Trophoblast cell (in vitro differentiated cells and primary cell): ENCODE measurements at regions not wholly inside any gene's neighbourhood (a gene's known extent, or its start where the extent isn't known, plus 50 kb on each side); places are given as distances from the start of the nearest gene placed in this dataset.

Experiments used
- DNase-seq, 2 donors: peaks; one replicate each; pipeline ENCODE4 v3.0.0-alpha.2; 2016
- H2AFZ ChIP-seq: 2 replicates; pipeline ENCODE4 v1.6.1; 2013; ENCODE audit warnings: low read length, moderate library complexity, mild to moderate bottlenecking; ENCODE audit not compliant: insufficient read depth, poor library complexity
- H2AK5ac ChIP-seq: 2 replicates; pipeline ENCODE4 v1.6.1; 2013; ENCODE audit warnings: mild to moderate bottlenecking, low read length
- H2BK120ac ChIP-seq: 2 replicates; pipeline ENCODE4 v1.6.1; 2013; ENCODE audit warnings: low read length, mild to moderate bottlenecking, moderate library complexity; ENCODE audit not compliant: insufficient read depth, poor library complexity
- H2BK12ac ChIP-seq: 2 replicates; pipeline ENCODE4 v1.6.1; 2013; ENCODE audit warnings: mild to moderate bottlenecking, low read length, moderate library complexity
- H2BK5ac ChIP-seq: 2 replicates; pipeline ENCODE4 v1.6.1; 2013; ENCODE audit warnings: low read length, low read depth, moderate library complexity, mild to moderate bottlenecking; ENCODE audit not compliant: poor library complexity
- H3K14ac ChIP-seq: 2 replicates; pipeline ENCODE4 v1.6.1; 2013; ENCODE audit warnings: mild to moderate bottlenecking, low read length
- H3K18ac ChIP-seq: 2 replicates; pipeline ENCODE4 v1.6.1; 2013; ENCODE audit warnings: mild to moderate bottlenecking, low read length
- H3K23ac ChIP-seq: 2 replicates; pipeline ENCODE4 v1.6.1; 2013; ENCODE audit warnings: low read length
- H3K27ac ChIP-seq: 2 replicates; pipeline ENCODE4 v1.5.1; 2013; ENCODE audit warnings: low read depth, mild to moderate bottlenecking, inconsistent platforms, low read length, moderate library complexity
- H3K27me3 ChIP-seq: 2 replicates; pipeline ENCODE4 v1.6.1; 2013; ENCODE audit warnings: inconsistent platforms, mild to moderate bottlenecking, low read length, moderate library complexity; ENCODE audit not compliant: insufficient read depth
- H3K36me3 ChIP-seq, 2 experiments: 1 replicate in 1 of 2; 2 replicates in 1 of 2; pipeline ENCODE4 v1.6.1; 2013; ENCODE audit warnings: low read length in 2 of 2, mild to moderate bottlenecking in 2 of 2, moderate library complexity in 1 of 2; ENCODE audit not compliant: insufficient read depth in 2 of 2, control insufficient read depth in 1 of 2
- H3K4ac ChIP-seq: 2 replicates; pipeline ENCODE4 v1.6.1; 2013; ENCODE audit warnings: low read depth, mild to moderate bottlenecking, low read length, moderate library complexity
- H3K4me1 ChIP-seq, 2 experiments: 1 replicate in 1 of 2; 2 replicates in 1 of 2; pipeline ENCODE4 v1.6.1; 2013; ENCODE audit warnings: low read length in 2 of 2, mild to moderate bottlenecking in 2 of 2, moderate library complexity in 1 of 2; ENCODE audit not compliant: insufficient read depth in 2 of 2, control insufficient read depth in 1 of 2
- H3K4me2 ChIP-seq: 2 replicates; pipeline ENCODE4 v1.6.1; 2013; ENCODE audit warnings: inconsistent platforms, mild to moderate bottlenecking, low read length, moderate library complexity
- H3K4me3 ChIP-seq: 2 replicates; pipeline ENCODE4 v1.5.1; 2013; ENCODE audit warnings: mild to moderate bottlenecking, low read depth, low read length, inconsistent platforms
- H3K79me1 ChIP-seq: one replicate; pipeline ENCODE4 v1.6.1; 2013; ENCODE audit warnings: low read length
- H3K79me2 ChIP-seq: 2 replicates; pipeline ENCODE4 v1.6.1; 2013; ENCODE audit warnings: low read length, mild to moderate bottlenecking; ENCODE audit not compliant: control insufficient read depth, insufficient read depth, poor library complexity
- H3K9ac ChIP-seq: 2 replicates; pipeline ENCODE4 v1.6.1; 2013; ENCODE audit warnings: mild to moderate bottlenecking, low read length
- H3K9me3 ChIP-seq: 2 replicates; pipeline ENCODE4 v1.6.1; 2013; ENCODE audit warnings: low read depth, mild to moderate bottlenecking, control low read depth, inconsistent platforms, low read length; ENCODE audit not compliant: insufficient read depth
- H4K12ac ChIP-seq: 2 replicates; pipeline ENCODE4 v1.6.1; 2013; ENCODE audit warnings: low read depth, mild to moderate bottlenecking, low read length, moderate library complexity
- H4K8ac ChIP-seq: 2 replicates; pipeline ENCODE4 v1.6.1; 2013; ENCODE audit warnings: low read depth, mild to moderate bottlenecking, low read length, moderate library complexity
- H4K91ac ChIP-seq: one replicate; pipeline ENCODE4 v1.6.1; 2013; ENCODE audit warnings: low read depth, mild to moderate bottlenecking, low read length, moderate library complexity
- WGBS: extraction: QIAGEN DNeasy Blood & Tissue Kit; methylation state at CpG from one replicate; pipeline ENCODE4 v1.1.7; 2013; ENCODE audit warnings: missing lambda C conversion rate; ENCODE audit not compliant: insufficient read length, insufficient coverage; ENCODE audit errors: extremely low coverage; 5-methylcytosine and 5-hydroxymethylcytosine counted together

GRCh38 chr4:54393243-54393642, 164.2 kb downstream of the PDGFRA start:
- H3K18ac ChIP-seq, result no peak overlapping the region

DNA sequence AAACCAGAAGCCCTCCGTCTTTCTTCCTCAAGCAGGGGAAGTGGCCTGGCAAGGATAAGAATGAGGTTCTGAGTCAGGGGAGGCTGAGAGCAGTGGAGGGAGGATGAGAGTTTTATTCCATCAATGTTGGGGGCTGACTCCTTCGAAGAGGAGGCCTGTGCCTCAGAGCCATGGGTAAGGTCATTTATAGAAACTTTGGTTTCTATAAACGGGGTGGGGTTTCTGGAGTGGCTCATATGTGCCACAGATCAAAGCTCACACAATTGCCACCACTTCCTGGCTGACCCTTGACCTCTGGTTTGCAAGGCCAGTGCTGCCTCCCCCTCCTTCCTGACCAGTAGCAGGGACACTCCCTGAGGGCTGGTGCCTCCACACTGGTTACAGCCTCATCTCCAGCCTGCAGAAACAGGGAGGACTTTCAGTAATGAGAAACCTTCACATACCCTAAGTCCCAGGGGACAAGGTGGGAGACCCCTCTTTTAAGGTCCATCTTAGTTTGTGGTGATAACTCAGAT, 166.0 kb downstream of the PDGFRA start:
- Histone ChIP-seq H3K4me3 (no peak overlapping the region), H2AFZ (no peak overlapping the region), H4K91ac (no peak overlapping the region), H3K4ac (no peak overlapping the region), H3K4me1 (peaks cover 0 to 5% of the 10 kb centered on the region in 2 experiments), H3K36me3 (no peaks in the 10 kb centered on the region), H3K23ac (no peak overlapping the region), H2AK5ac (no peak overlapping the region), H2BK12ac (no peak overlapping the region), H3K79me1 (no peaks in the 10 kb centered on the region), H4K8ac (no peak overlapping the region), H3K27ac (peak overlapping the region; percentile 5), H3K9ac (no peak overlapping the region), H3K9me3 (peaks cover 3% of the 10 kb centered on the region), H3K4me2 (no peak overlapping the region), H2BK120ac (no peak overlapping the region), H4K12ac (no peak overlapping the region), H2BK5ac (no peak overlapping the region), H3K79me2 (no peaks in the 10 kb centered on the region), H3K27me3 (no peaks in the 10 kb centered on the region), H3K14ac (no peak overlapping the region), H3K18ac (no peak overlapping the region)
- DNase-seq, result no peak
- WGBS, result no CpG with 5 or more reads among the region's 3 CpGs

More at GRCh38 chr4:54393243-54393642, 164.2 kb downstream of the PDGFRA start:
- H3K9ac ChIP-seq, result no peak overlapping the region
- H3K4me2 ChIP-seq, result no peak overlapping the region
- no peak overlapping the region for H3K4me3 ChIP-seq
- peaks cover 3% of the 10 kb centered on the region for H3K9me3 ChIP-seq
- no peaks in the 10 kb centered on the region for H3K36me3 ChIP-seq
- H3K79me2 ChIP-seq, result no peaks in the 10 kb centered on the region
- peaks cover 0 to 5% of the 10 kb centered on the region in 2 experiments for H3K4me1 ChIP-seq
- H3K27ac ChIP-seq, result no peak overlapping the region
- no peak overlapping the region for H2BK12ac ChIP-seq
- no peak for DNase-seq
- no peak overlapping the region for H4K91ac ChIP-seq
- H3K79me1 ChIP-seq, result no peaks in the 10 kb centered on the region
- no peak overlapping the region for H3K23ac ChIP-seq
- no peak overlapping the region for H4K8ac ChIP-seq
- H3K27me3 ChIP-seq, result no peaks in the 10 kb centered on the region
- no peak overlapping the region for H2BK5ac ChIP-seq
- H2BK120ac ChIP-seq, result no peak overlapping the region
- H2AFZ ChIP-seq, result no peak overlapping the region
- H2AK5ac ChIP-seq, result no peak overlapping the region
- no peak overlapping the region for H4K12ac ChIP-seq
- no CpG with 5 or more reads among the region's 4 CpGs for WGBS
- no peak overlapping the region for H3K14ac ChIP-seq
- H3K4ac ChIP-seq, result no peak overlapping the region

GRCh38 chr4:54400188-54400587, 171.1 kb downstream of the PDGFRA start:
- DNase-seq, result peak in 1 of 2 donors; percentile 26

DNA sequence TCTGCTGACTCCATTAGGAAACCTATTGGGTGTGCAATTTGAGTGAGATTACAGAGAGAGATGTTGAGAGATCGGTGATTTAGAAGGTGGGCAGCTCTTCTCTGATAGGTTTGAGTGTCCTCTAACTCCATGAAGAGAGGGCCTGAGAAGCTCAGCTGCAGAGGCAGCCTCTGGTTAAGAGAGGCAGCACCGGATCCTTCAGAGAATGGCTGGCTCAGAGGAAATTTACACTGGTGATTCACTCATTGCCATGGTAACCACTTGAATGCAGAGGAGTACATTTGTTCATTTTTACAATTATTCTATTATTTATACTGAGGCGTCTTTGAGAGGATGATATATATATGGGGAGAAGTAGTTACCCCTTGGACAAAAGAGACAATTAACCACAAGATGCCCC, 171.7 kb downstream of the PDGFRA start:
- Histone ChIP-seq H3K4me2 (no peak overlapping the region), H2BK5ac (no peak overlapping the region), H3K14ac (no peak overlapping the region), H3K79me1 (no peaks in the 10 kb centered on the region), H2AFZ (no peak overlapping the region), H4K12ac (no peak overlapping the region), H2AK5ac (no peak overlapping the region), H4K91ac (no peak overlapping the region), H3K23ac (no peak overlapping the region), H3K27ac (no peak overlapping the region), H3K9me3 (no peaks in the 10 kb centered on the region), H2BK120ac (no peak overlapping the region), H4K8ac (no peak overlapping the region), H3K36me3 (no peaks in the 10 kb centered on the region), H3K4me3 (no peak overlapping the region), H3K27me3 (no peaks in the 10 kb centered on the region), H2BK12ac (no peak overlapping the region), H3K18ac (no peak overlapping the region), H3K4me1 (no peaks in the 10 kb centered on the region), H3K79me2 (no peaks in the 10 kb centered on the region), H3K9ac (no peak overlapping the region), H3K4ac (no peak overlapping the region)
- peak in 1 of 2 donors; percentile 32 for DNase-seq
- WGBS, result no CpG with 5 or more reads among the region's 3 CpGs

More at GRCh38 chr4:54400188-54400587, 171.1 kb downstream of the PDGFRA start:
- Histone ChIP-seq H3K9ac (no peak overlapping the region), H3K79me1 (no peaks in the 10 kb centered on the region), H3K27ac (no peak overlapping the region), H4K8ac (no peak overlapping the region), H3K36me3 (no peaks in the 10 kb centered on the region), H2BK12ac (no peak overlapping the region), H2AFZ (no peak overlapping the region), H3K4me2 (no peak overlapping the region), H4K91ac (no peak overlapping the region), H3K9me3 (peaks cover 1% of the 10 kb centered on the region), H3K27me3 (no peaks in the 10 kb centered on the region), H2AK5ac (no peak overlapping the region), H3K79me2 (no peaks in the 10 kb centered on the region), H3K4me3 (no peak overlapping the region), H3K4me1 (peaks cover 0 to 3% of the 10 kb centered on the region in 2 experiments), H3K18ac (no peak overlapping the region), H4K12ac (no peak overlapping the region), H3K4ac (no peak overlapping the region), H3K14ac (no peak overlapping the region), H2BK120ac (no peak overlapping the region), H2BK5ac (no peak overlapping the region), H3K23ac (no peak overlapping the region)
- WGBS, result no CpG with 5 or more reads among the region's 1 CpG
